GM06990 (cell line): ENCODE measurements at regions not wholly inside any gene's neighbourhood (a gene's known extent, or its start where the extent isn't known, plus 50 kb on each side); places are given as distances from the start of the nearest gene placed in this dataset.

Experiments used
- DNase-seq: peaks from one replicate; pipeline ENCODE4 v3.0.0-alpha.2; 2011; ENCODE audit not compliant: insufficient read length; ENCODE audit errors: extremely low read depth
- H3K27me3 ChIP-seq: replicated peaks from 2 replicates; pipeline ENCODE4 v1.6.0; 2011; ENCODE audit warnings: low read length; ENCODE audit not compliant: control insufficient read depth, insufficient read depth
- H3K36me3 ChIP-seq: 2 replicates; pipeline ENCODE4 v1.5.1; 2011; ENCODE audit warnings: low read length; ENCODE audit not compliant: control insufficient read depth, insufficient read depth
- H3K4me3 ChIP-seq: replicated peaks from 2 replicates; pipeline ENCODE4 v1.5.1; 2011; ENCODE audit warnings: low read depth, mild to moderate bottlenecking, control low read depth, low read length
- CTCF ChIP-seq: IDR thresholded peaks from 2 replicates; pipeline ENCODE4 v1.5.1; 2011; ENCODE audit warnings: low read length, control low read depth, mild to moderate bottlenecking, inconsistent platforms; ENCODE audit not compliant: insufficient read depth, poor library complexity, severe bottlenecking

- TF ChIP-seq CTCF = no peak
- Histone ChIP-seq H3K4me3 (no peak overlapping the region), H3K27me3 (no peaks in the 10 kb centered on the region), H3K36me3 (no peaks in the 10 kb centered on the region)
- DNase-seq = no peak
Observed at GRCh38 chr1:2934642-2935081, 86.6 kb upstream of the ACTRT2 start.

- TF ChIP-seq CTCF = no peak
- no peak for DNase-seq
- H3K4me3 ChIP-seq = no peak overlapping the region
- H3K27me3 ChIP-seq = no peaks in the 10 kb centered on the region
- H3K36me3 ChIP-seq = no peaks in the 10 kb centered on the region
Observed at GRCh38 chr1:2935184-2935583, 86.1 kb upstream of the ACTRT2 start.

GRCh38 chr1:2935751-2936390 is 85.4 kb upstream of the ACTRT2 start:
- no peaks in the 10 kb centered on the region for H3K27me3 ChIP-seq
- TF ChIP-seq CTCF = no peak
- no peak overlapping the region for H3K4me3 ChIP-seq
- no peaks in the 10 kb centered on the region for H3K36me3 ChIP-seq
- no peak for DNase-seq

GRCh38 chr1:2936559-2937515 is 84.4 kb upstream of the ACTRT2 start:
- H3K4me3 ChIP-seq = no peak overlapping the region
- no peak for DNase-seq
- no peaks in the 10 kb centered on the region for H3K36me3 ChIP-seq
- no peaks in the 10 kb centered on the region for H3K27me3 ChIP-seq
- no peak for TF ChIP-seq CTCF

- no peaks in the 10 kb centered on the region for H3K27me3 ChIP-seq
- TF ChIP-seq CTCF = no peak
- H3K36me3 ChIP-seq = no peaks in the 10 kb centered on the region
- H3K4me3 ChIP-seq = no peak overlapping the region
- DNase-seq = no peak
Observed at GRCh38 chr1:2937805-2938204, 83.5 kb upstream of the ACTRT2 start.
